HepG2 (cell line): ENCODE measurements at regions not wholly inside any gene's neighbourhood (a gene's known extent, or its start where the extent isn't known, plus 50 kb on each side); places are given as distances from the start of the nearest gene placed in this dataset.

Experiments used
- ATAC-seq: fragments of 200-7000 bp; cut with Tn5 transposase; 3 replicates; pipeline ENCODE4 v1.9.1; 2020; ENCODE audit warnings: mild to moderate bottlenecking, moderate library complexity
- BruUV-seq: library from RNA; stranded (reverse); fragments of 400-500 nt; replicated peaks from 2 replicates; lab custom pipeline; 2021; lab: Mats Ljungman, UMichigan
- CTCF ChIA-PET: fragments of 300-600 bp; formaldehyde crosslinking; extraction: SDS; loops from one replicate; lab custom pipeline; 2021; ENCODE audit warnings: low total read pairs, inconsistent platforms, low intra/inter-chr PET ratio; lab: Yijun Ruan, JAX
- POLR2A ChIA-PET: fragments of 350-600 bp; sonication (Branson Sonifier 250); formaldehyde crosslinking; loops from one replicate; lab custom pipeline; 2020; ENCODE audit warnings: antibody characterized with exemption, inconsistent platforms; lab: Yijun Ruan, JAX
- DNase-seq: peaks from one replicate; pipeline ENCODE4 v3.0.0-alpha.2; 2015; ENCODE audit warnings: low spot score
- FAIRE-seq: peaks from 3 replicates; lab custom pipeline; 2011; peaks lifted over from hg19 to GRCh38; lab: Jason Lieb, UNC
- H2AFZ ChIP-seq: one replicate; pipeline ENCODE4 v1.6.1; 2011; ENCODE audit warnings: low read length, inconsistent platforms
- H3K27ac ChIP-seq: fragments of 300-600 bp; 3 replicates; pipeline ENCODE4 v1.8.0; 2011; ENCODE audit warnings: mixed run types, mild to moderate bottlenecking, mixed read lengths, low read length, inconsistent platforms; ENCODE audit not compliant: insufficient read depth; ENCODE audit errors: extremely low read length
- H3K27me3 ChIP-seq, 2 experiments: fragments of 200-600 bp in 1 of 2; 2 replicates in 1 of 2; 3 replicates in 1 of 2; pipeline versions ENCODE4 v1.6.0 to v1.8.0; 2011; ENCODE audit warnings: low read length in 2 of 2, mild to moderate bottlenecking in 2 of 2, moderate library complexity in 2 of 2, inconsistent platforms in 1 of 2; ENCODE audit not compliant: insufficient read depth in 2 of 2, control insufficient read depth in 1 of 2
- H3K36me3 ChIP-seq, 2 experiments: fragments of 200-600 bp in 1 of 2; replicated peaks in 1 of 2; 2 replicates in 1 of 2; 3 replicates in 1 of 2; pipeline versions ENCODE4 v1.5.1 to v1.8.0; 2011; ENCODE audit warnings: low read length in 2 of 2, inconsistent platforms in 1 of 2; ENCODE audit not compliant: insufficient read depth in 2 of 2, control insufficient read depth in 1 of 2
- H3K4me1 ChIP-seq: 2 replicates; pipeline ENCODE4 v1.5.1; 2012; ENCODE audit warnings: low read length, inconsistent platforms; ENCODE audit not compliant: insufficient read depth
- H3K4me2 ChIP-seq: 2 replicates; pipeline ENCODE4 v1.6.0; 2011; ENCODE audit warnings: low read depth, low read length, inconsistent platforms
- H3K4me3 ChIP-seq, 3 experiments: fragments of 200-600 bp in 1 of 3; sonication (generic), shearing (Covaris generic) in 1 of 3; replicated peaks in 1 of 3; 2 replicates each; pipeline ENCODE4 v1.5.1; 2011 to 2016; ENCODE audit warnings: low read length in 3 of 3, inconsistent platforms in 2 of 3, low read depth in 2 of 3, mild to moderate bottlenecking in 2 of 3, control low read depth in 1 of 3, mixed read lengths in 1 of 3; ENCODE audit not compliant: insufficient read depth in 1 of 3
- H3K79me2 ChIP-seq: one replicate; pipeline ENCODE4 v1.6.1; 2011; ENCODE audit warnings: low read length, inconsistent platforms; ENCODE audit not compliant: insufficient read depth
- H3K9ac ChIP-seq: 2 replicates; pipeline ENCODE4 v1.6.0; 2011; ENCODE audit warnings: mild to moderate bottlenecking, low read depth, low read length, inconsistent platforms; ENCODE audit not compliant: insufficient read depth
- H3K9me3 ChIP-seq: 2 replicates; pipeline ENCODE4 v1.5.1; 2012; ENCODE audit warnings: mild to moderate bottlenecking, low read length
- H4K20me1 ChIP-seq: 2 replicates; pipeline ENCODE4 v1.6.0; 2011; ENCODE audit warnings: inconsistent platforms, mild to moderate bottlenecking, low read length, moderate library complexity; ENCODE audit not compliant: insufficient read depth
- AKAP8 ChIP-seq: sonication (generic); formaldehyde crosslinking; IDR thresholded peaks from 2 replicates; pipeline ENCODE4 v1.5.1; 2020; ENCODE audit warnings: mild to moderate bottlenecking, missing genetic modification reagents
- BRF2 ChIP-seq: sonication (generic); formaldehyde crosslinking; IDR thresholded peaks from 2 replicates; pipeline ENCODE4 v1.8.1; 2022; ENCODE audit warnings: mild to moderate bottlenecking, missing genetic modification reagents
- CBFB ChIP-seq: sonication (generic); formaldehyde crosslinking; IDR thresholded peaks from 2 replicates; pipeline ENCODE4 v1.4.0; 2020; ENCODE audit warnings: missing genetic modification reagents
- HMGXB4 ChIP-seq, 2 experiments: sonication (generic) in 1 of 2; formaldehyde crosslinking in 1 of 2; IDR thresholded peaks; 2 replicates each; pipeline versions ENCODE4 v1.4.0 to v1.6.1; 2018 to 2020; ENCODE audit warnings: missing genetic modification reagents in 2 of 2, borderline replicate concordance in 1 of 2, low read depth in 1 of 2, mild to moderate bottlenecking in 1 of 2, missing biosample characterization in 1 of 2
- HOXA3 ChIP-seq: sonication (generic); formaldehyde crosslinking; IDR thresholded peaks from 2 replicates; pipeline ENCODE4 v1.5.0; 2020; ENCODE audit warnings: missing genetic modification reagents
- ZNF7 ChIP-seq: IDR thresholded peaks from 2 replicates; pipeline ENCODE4 v1.6.1; 2016; ENCODE audit warnings: missing biosample characterization, missing genetic modification reagents
- WGBS: methylation state at CpG from one replicate; pipeline ENCODE4 v1.1.6; 2017; ENCODE audit warnings: low lambda C conversion rate; 5-methylcytosine and 5-hydroxymethylcytosine counted together
- in situ Hi-C: cut with HindIII; loops from 2 replicates; pipeline ENCODE4 v1.10.0; 2017; ENCODE audit warnings: low pct_unique_long_range_greater_than_20kb; ENCODE audit not compliant: extremely low pct_ligation_motif_present
- intact Hi-C: fragments of 100-400 bp; cut with micrococcal nuclease; formaldehyde crosslinking; loops from one replicate; pipeline ENCODE4 v1.10.0; 2022; ENCODE audit not compliant: unreplicated experiment

GRCh38 chr1:219404629-219405028 is 208.3 kb downstream of the ZC3H11B start:
- no peaks in the 10 kb centered on the region for H4K20me1 ChIP-seq
- no peak for ATAC-seq
- no peak for DNase-seq
- BruUV-seq, result no TSS peak
- in situ Hi-C loops (loop anchor here (25.0 kb wide), 1 partner anchor 1067 kb away; the partner anchor contains the start of gene TGFB2), intact Hi-C loops (no loop called here)
- no peaks in the 10 kb centered on the region for H3K9me3 ChIP-seq
- WGBS, result 64% methylated on average over 1 of the region's 1 CpG
- no peaks in the 10 kb centered on the region for H3K27me3 ChIP-seq
- CTCF ChIA-PET, result no interaction called here
- no peaks in the 10 kb centered on the region for H3K36me3 ChIP-seq
- no peak overlapping the region for H3K4me3 ChIP-seq
- H3K79me2 ChIP-seq, result no peaks in the 10 kb centered on the region
- no peak overlapping the region for H3K4me2 ChIP-seq
- FAIRE-seq, result no peak
- H3K4me1 ChIP-seq, result peaks cover 6% of the 10 kb centered on the region; the same call in 1 of the 2 replicates
- no peak for TF ChIP-seq ZNF7 (CRISPR knock-in tag)
- no peak for TF ChIP-seq HMGXB4 (CRISPR knock-in tag; IDR thresholded peaks at IDR 0.05; ENCODE audit: borderline replicate concordance in 1 of 2, low read depth in 1 of 2)
- TF ChIP-seq AKAP8 (CRISPR knock-in tag), result no peak
- TF ChIP-seq HOXA3 (CRISPR knock-in tag), result no peak
- no peak for TF ChIP-seq CBFB (CRISPR knock-in tag)
- no peak for TF ChIP-seq BRF2 (CRISPR knock-in tag)
- H2AFZ ChIP-seq, result no peak overlapping the region
- no peak overlapping the region for H3K27ac ChIP-seq
- no peak overlapping the region for H3K9ac ChIP-seq
- POLR2A ChIA-PET, result no interaction called here
